ENCODE measurements at regions not wholly inside any gene's neighbourhood (a gene's known extent, or its start where the extent isn't known, plus 50 kb on each side); places are given as distances from the start of the nearest gene placed in this dataset.

GRCh38 chr1:36553591-36554322, 71.0 kb upstream of the CSF3R start:
- peak overlapping the region; percentile 19 for H3K4me2 ChIP-seq
- H4K20me1 ChIP-seq = no peaks in the 10 kb centered on the region
- H3K27me3 ChIP-seq = no peaks in the 10 kb centered on the region
- H3K36me3 ChIP-seq = no peaks in the 10 kb centered on the region
- no peak overlapping the region for H3K27ac ChIP-seq
- TF ChIP-seq Cebpa-rat (IDR thresholded peaks at IDR 0.05) = no peak
- H3K4me3 ChIP-seq = no peak overlapping the region
- H3K4me1 ChIP-seq = peaks cover 6% of the 10 kb centered on the region; the same call in 1 of the 2 replicates
- no peaks in the 10 kb centered on the region for H3K9me3 ChIP-seq
- H3K9ac ChIP-seq = no peak overlapping the region

- no peaks in the 10 kb centered on the region for H3K27me3 ChIP-seq
- H3K4me2 ChIP-seq = no peak overlapping the region
- no peaks in the 10 kb centered on the region for H3K9me3 ChIP-seq
- no peak for TF ChIP-seq Cebpa-rat (IDR thresholded peaks at IDR 0.05)
- no peaks in the 10 kb centered on the region for H3K36me3 ChIP-seq
- H4K20me1 ChIP-seq = no peaks in the 10 kb centered on the region
- H3K4me3 ChIP-seq = no peak overlapping the region
- no peak overlapping the region for H3K27ac ChIP-seq
- H3K9ac ChIP-seq = no peak overlapping the region
- H3K4me1 ChIP-seq = no peaks in the 10 kb centered on the region
Measured at GRCh38 chr1:36542962-36543515, 60.3 kb upstream of the CSF3R start.

- TF ChIP-seq Cebpa-rat (IDR thresholded peaks at IDR 0.05) = no peak
- Histone ChIP-seq H3K4me3 (no peak overlapping the region), H4K20me1 (no peaks in the 10 kb centered on the region), H3K9me3 (no peaks in the 10 kb centered on the region), H3K27me3 (no peaks in the 10 kb centered on the region), H3K27ac (no peak overlapping the region), H3K9ac (no peak overlapping the region), H3K36me3 (no peaks in the 10 kb centered on the region), H3K4me2 (no peak overlapping the region), H3K4me1 (no peaks in the 10 kb centered on the region)
Measured at GRCh38 chr1:36542024-36542961, 59.6 kb upstream of the CSF3R start.

GRCh38 chr1:36540056-36540455, 57.3 kb upstream of the CSF3R start:
- H4K20me1 ChIP-seq = no peaks in the 10 kb centered on the region
- H3K36me3 ChIP-seq = no peaks in the 10 kb centered on the region
- H3K27ac ChIP-seq = no peak overlapping the region
- no peaks in the 10 kb centered on the region for H3K9me3 ChIP-seq
- no peaks in the 10 kb centered on the region for H3K4me1 ChIP-seq
- H3K9ac ChIP-seq = no peak overlapping the region
- no peaks in the 10 kb centered on the region for H3K27me3 ChIP-seq
- TF ChIP-seq Cebpa-rat (IDR thresholded peaks at IDR 0.05) = no peak
- H3K4me2 ChIP-seq = no peak overlapping the region
- H3K4me3 ChIP-seq = no peak overlapping the region

DNA sequence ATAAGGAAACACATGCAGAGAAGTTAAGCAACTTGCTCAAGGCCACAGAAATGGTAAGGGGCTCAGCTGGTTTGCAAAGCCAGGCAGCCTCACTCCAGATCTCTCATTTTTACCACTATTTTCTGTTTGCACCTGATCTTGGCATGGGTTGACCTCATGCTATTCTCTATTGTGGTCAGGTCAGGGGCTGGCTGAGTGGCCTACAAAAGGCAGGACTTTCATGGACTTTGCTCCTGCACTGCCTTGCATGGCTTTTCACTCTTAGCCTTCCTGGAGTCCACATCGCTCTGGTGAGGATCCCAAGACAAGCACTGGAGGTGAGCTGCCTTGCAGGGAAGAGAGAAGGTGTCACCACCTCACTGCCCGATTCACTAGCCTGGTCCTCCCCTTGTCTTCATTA, 56.8 kb upstream of the CSF3R start:
- H3K9ac ChIP-seq = no peak overlapping the region
- H3K4me3 ChIP-seq = no peak overlapping the region
- H3K4me1 ChIP-seq = no peaks in the 10 kb centered on the region
- H3K27ac ChIP-seq = no peak overlapping the region
- H3K27me3 ChIP-seq = no peaks in the 10 kb centered on the region
- no peaks in the 10 kb centered on the region for H4K20me1 ChIP-seq
- H3K4me2 ChIP-seq = no peak overlapping the region
- TF ChIP-seq Cebpa-rat (IDR thresholded peaks at IDR 0.05) = no peak
- H3K36me3 ChIP-seq = no peaks in the 10 kb centered on the region
- H3K9me3 ChIP-seq = no peaks in the 10 kb centered on the region

DNA sequence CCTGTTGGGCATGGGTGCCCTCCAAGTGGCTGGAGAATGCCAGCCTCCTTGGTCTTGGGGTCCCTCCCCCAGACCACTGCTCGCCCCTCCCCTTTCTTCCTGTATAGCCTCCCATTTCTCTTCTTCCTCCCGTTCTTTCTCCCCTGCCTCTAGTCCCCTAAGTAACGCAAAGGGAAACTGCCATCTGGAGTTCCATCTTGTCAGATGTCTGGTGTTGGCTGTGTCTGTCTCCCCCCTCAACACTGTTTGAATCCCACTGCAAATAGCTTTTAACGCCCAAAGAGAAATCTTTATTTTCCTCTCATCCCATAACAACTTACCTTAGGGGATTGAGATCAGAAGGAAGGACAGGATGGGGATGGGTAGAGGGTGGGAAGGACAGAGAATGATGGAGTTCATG, 55.3 kb upstream of the CSF3R start:
- no peak overlapping the region for H3K9ac ChIP-seq
- H3K4me3 ChIP-seq = no peak overlapping the region
- no peaks in the 10 kb centered on the region for H3K27me3 ChIP-seq
- H3K4me2 ChIP-seq = no peak overlapping the region
- no peaks in the 10 kb centered on the region for H3K4me1 ChIP-seq
- no peaks in the 10 kb centered on the region for H3K9me3 ChIP-seq
- no peaks in the 10 kb centered on the region for H3K36me3 ChIP-seq
- no peak overlapping the region for H3K27ac ChIP-seq
- no peaks in the 10 kb centered on the region for H4K20me1 ChIP-seq
- TF ChIP-seq Cebpa-rat (IDR thresholded peaks at IDR 0.05) = no peak

DNA sequence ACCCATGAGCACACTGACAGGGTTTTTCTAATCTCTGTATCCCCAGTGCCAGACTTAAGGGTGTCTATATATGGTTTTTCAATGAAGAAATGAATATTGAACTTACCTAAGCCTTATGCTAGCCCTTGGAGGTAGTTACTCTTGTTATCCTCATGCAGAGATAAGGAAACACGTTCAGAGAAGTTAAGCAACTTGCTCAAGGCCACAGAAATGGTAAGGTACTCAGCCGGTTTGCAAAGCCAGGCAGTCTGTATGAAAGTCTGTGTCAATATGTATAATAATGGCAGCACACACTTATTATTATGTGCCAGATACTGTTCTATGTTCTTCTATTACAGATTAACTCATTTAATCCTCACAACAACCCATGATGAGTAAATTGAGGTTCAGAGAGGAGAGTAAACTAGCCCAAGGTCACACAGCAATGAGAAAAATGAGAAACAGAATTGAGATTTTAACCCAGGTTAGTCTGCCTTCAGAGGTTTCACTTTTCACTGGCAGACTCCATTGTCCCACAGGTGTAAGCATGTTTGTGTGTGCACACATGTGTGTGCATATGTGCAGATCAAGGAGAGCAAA, 54.6 kb upstream of the CSF3R start:
- no peak for TF ChIP-seq Cebpa-rat (IDR thresholded peaks at IDR 0.05)

DNA sequence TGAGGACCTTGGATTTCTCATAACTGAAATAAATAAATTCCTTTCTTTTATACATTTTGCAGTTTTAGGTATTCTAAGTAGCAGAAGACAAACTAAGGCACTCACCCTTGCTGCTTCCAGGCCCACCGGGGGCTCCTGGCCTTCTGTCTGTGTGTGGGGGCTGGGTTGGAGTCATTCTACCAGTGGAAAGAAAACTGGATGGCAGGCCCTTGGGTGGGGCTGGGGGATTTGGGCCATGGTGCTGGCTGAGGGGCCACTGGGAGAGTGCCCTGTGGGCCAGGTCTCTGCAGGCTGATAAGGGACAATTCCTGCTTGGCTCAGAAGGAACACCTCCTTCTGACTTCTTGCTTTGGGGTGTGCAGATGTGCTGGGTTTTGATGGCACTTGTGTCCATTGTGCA, 54.0 kb upstream of the CSF3R start:
- Histone ChIP-seq H3K4me3 (no peak overlapping the region), H3K36me3 (no peaks in the 10 kb centered on the region), H4K20me1 (no peaks in the 10 kb centered on the region), H3K9ac (no peak overlapping the region), H3K4me1 (no peaks in the 10 kb centered on the region), H3K27me3 (no peaks in the 10 kb centered on the region), H3K27ac (no peak overlapping the region), H3K9me3 (no peaks in the 10 kb centered on the region), H3K4me2 (no peak overlapping the region)
- TF ChIP-seq Cebpa-rat (IDR thresholded peaks at IDR 0.05) = no peak

More for the DNA sequence above, 54.6 kb upstream of the CSF3R start:
- Histone ChIP-seq H3K27me3 (no peaks in the 10 kb centered on the region), H3K27ac (no peak overlapping the region), H4K20me1 (no peaks in the 10 kb centered on the region), H3K36me3 (no peaks in the 10 kb centered on the region), H3K9me3 (no peaks in the 10 kb centered on the region), H3K9ac (no peak overlapping the region), H3K4me2 (no peak overlapping the region), H3K4me3 (no peak overlapping the region), H3K4me1 (no peaks in the 10 kb centered on the region)

DNA sequence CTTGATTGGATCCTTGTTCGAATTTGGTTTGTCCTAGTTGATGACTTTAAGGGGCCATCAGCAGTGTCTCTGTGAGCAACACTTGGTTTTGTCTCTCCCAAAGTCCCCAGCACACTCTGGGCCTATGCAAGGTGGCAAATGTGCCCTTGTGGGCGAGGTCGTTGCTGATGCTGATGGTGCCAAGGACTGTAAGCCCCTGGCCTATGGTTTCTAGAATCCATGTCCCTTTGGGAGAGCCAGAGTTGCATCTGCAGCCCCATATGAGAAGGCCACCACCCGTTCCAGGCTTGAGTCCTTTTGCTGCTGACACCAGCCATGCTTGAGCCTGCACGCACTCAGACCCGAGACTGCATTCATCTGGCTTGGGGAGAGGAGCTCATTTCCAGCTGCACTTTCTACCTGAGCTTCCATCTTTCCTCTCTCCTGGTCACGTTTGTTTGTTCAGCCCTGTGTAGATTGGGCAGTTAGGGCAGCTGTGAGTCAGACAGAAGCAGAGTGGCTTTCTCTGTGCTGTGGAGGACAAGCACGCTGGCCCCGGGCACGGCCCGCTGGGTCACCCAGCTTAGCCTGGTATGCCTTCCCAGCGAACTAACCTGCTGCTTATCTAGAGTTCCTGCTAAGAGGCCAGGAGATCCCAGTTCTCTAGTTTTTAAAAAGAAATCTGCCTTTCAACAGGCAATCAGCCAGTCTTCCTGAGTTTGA, 52.1 kb upstream of the CSF3R start:
- Histone ChIP-seq H3K27me3 (no peaks in the 10 kb centered on the region), H3K9ac (no peak overlapping the region), H3K4me2 (no peak overlapping the region), H3K9me3 (no peaks in the 10 kb centered on the region), H3K4me1 (no peaks in the 10 kb centered on the region), H3K36me3 (no peaks in the 10 kb centered on the region), H3K4me3 (no peak overlapping the region), H4K20me1 (no peaks in the 10 kb centered on the region), H3K27ac (no peak overlapping the region)
- no peak for TF ChIP-seq Cebpa-rat (IDR thresholded peaks at IDR 0.05)

Measured in BLaER1 (cell line).